ENCODE measurements at regions not wholly inside any gene's neighbourhood (a gene's known extent, or its start where the extent isn't known, plus 50 kb on each side); places are given as distances from the start of the nearest gene placed in this dataset.
"Not testable (repeated sequence)": the region's sequence is repeated elsewhere in the genome, so short reads cannot be mapped to it uniquely, and the experiment has no call there.

- POLR2A ChIA-PET (ENCODE audit: unreplicated experiment); H3K36me3 ChIP-seq (ENCODE audit: control insufficient read depth, insufficient read depth, low read length); H3K27ac ChIP-seq (ENCODE audit: insufficient read depth, low read length); H2AFZ ChIP-seq (replicated peaks; ENCODE audit: low read length, poor library complexity); H3K56ac ChIP-seq (ENCODE audit: extremely low read depth, insufficient read depth, low read length); H3K4me3 ChIP-seq (ENCODE audit: insufficient read depth, low read depth, low read length); H3K23ac ChIP-seq (ENCODE audit: low read depth, low read length); H4K91ac ChIP-seq (ENCODE audit: insufficient read depth, low read depth, low read length); H3K4me1 ChIP-seq (ENCODE audit: control insufficient read depth, insufficient read depth, low read length); H3K4ac ChIP-seq (ENCODE audit: low read depth, low read length); H3K79me1 ChIP-seq (ENCODE audit: low read depth in 1 of 2, low read length in 2 of 2); ATAC-seq (ENCODE audit: low read depth); dilution Hi-C loops (cut with HindIII; ENCODE audit: low sequenced_read_pairs, unreplicated experiment); H3K4me2 ChIP-seq (ENCODE audit: low read depth, low read length); H2BK5ac ChIP-seq (ENCODE audit: low read depth, low read length, poor library complexity, severe bottlenecking); BruUV-seq (replicated peaks); H2BK15ac ChIP-seq (ENCODE audit: low read depth, low read length); in situ Hi-C loops (cut with MboI; ENCODE audit: low sequenced_read_pairs); H2AK5ac ChIP-seq (ENCODE audit: low read depth, low read length); H2AK9ac ChIP-seq (replicated peaks; ENCODE audit: low read depth, low read length, poor library complexity); H3K9me3 ChIP-seq (ENCODE audit: control insufficient read depth, insufficient read depth, low read length); H4K5ac ChIP-seq (ENCODE audit: low read depth, low read length); DNase-seq; H2BK20ac ChIP-seq (ENCODE audit: low read depth, low read length); H3K9me1 ChIP-seq (ENCODE audit: insufficient read depth, low read length); intact Hi-C loops (cut with micrococcal nuclease); H3K18ac ChIP-seq (ENCODE audit: low read depth, low read length); H4K8ac ChIP-seq (ENCODE audit: low read depth in 2 of 2, low read length in 2 of 2); H3K14ac ChIP-seq (replicated peaks; ENCODE audit: low read depth, low read length); H2BK120ac ChIP-seq (ENCODE audit: low read depth, low read length); H3K9ac ChIP-seq (ENCODE audit: low read depth, low read length); H4K20me1 ChIP-seq (ENCODE audit: insufficient read depth, low read length): not testable (repeated sequence)
- CTCF ChIA-PET = interaction anchor here (0.6 kb wide), 1 partner anchor 383 kb away, joined by 3 read pairs; no protein-coding TSS in a partner anchor
- no CpG with 5 or more reads among the region's 6 CpGs for WGBS, 2 experiments (ENCODE audit: extremely low coverage in 2 of 2, insufficient read length in 1 of 2)
- H3K27me3 ChIP-seq (ENCODE audit: control insufficient read depth, insufficient read depth, low read length) = peaks cover 12% of the 10 kb centered on the region
These were observed 82.2 kb downstream of the IGLL1 start for GRCh38 chr22:23497889-23498288.

Data from IMR-90 (cell line).